ENCODE measurements at regions not wholly inside any gene's neighbourhood (a gene's known extent, or its start where the extent isn't known, plus 50 kb on each side); places are given as distances from the start of the nearest gene placed in this dataset.

- no peaks in the 10 kb centered on the region for H3K27me3 ChIP-seq (ENCODE audit: control insufficient read depth, extremely low read depth, insufficient read depth, low read length)
- no peak overlapping the region for H3K27ac ChIP-seq (ENCODE audit: control insufficient read depth, insufficient read depth, low read length)
- DNase-seq (ENCODE audit: low read depth, low spot score) (no peak), FAIRE-seq (no peak)
- no peak for TF ChIP-seq EZH2 (IDR thresholded peaks at IDR 0.05; ENCODE audit: low read length)
- TF ChIP-seq CTCF (optimal IDR thresholded peaks at IDR 0.05 in 1 of 3, IDR thresholded peaks at IDR 0.05 in 1 of 3, conservative IDR thresholded peaks at IDR 0.05 in 1 of 3; ENCODE audit: extremely low read depth in 1 of 3, insufficient read depth in 2 of 3, low read length in 3 of 3): no peak
- peaks cover 16% of the 10 kb centered on the region for H3K4me1 ChIP-seq (ENCODE audit: control insufficient read depth, extremely low read depth, insufficient read depth, low read length)
- no peak overlapping the region for H3K9ac ChIP-seq (ENCODE audit: control insufficient read depth, extremely low read depth, insufficient read depth, low read length)
- no peaks in the 10 kb centered on the region for H3K36me3 ChIP-seq (ENCODE audit: control insufficient read depth in 2 of 2, extremely low read depth in 1 of 2, insufficient read depth in 2 of 2, low read length in 2 of 2)
- no peaks in the 10 kb centered on the region for H3K9me3 ChIP-seq (ENCODE audit: control insufficient read depth, low read depth, low read length)
- H3K4me2 ChIP-seq (ENCODE audit: control insufficient read depth, extremely low read depth, insufficient read depth, low read depth, low read length): no peak overlapping the region
- no peak overlapping the region for H2AFZ ChIP-seq (ENCODE audit: control insufficient read depth, low read length)
- H3K4me3 ChIP-seq (ENCODE audit: control insufficient read depth in 2 of 3, extremely low read depth in 1 of 3, insufficient read depth in 2 of 3, low read depth in 1 of 3, low read length in 3 of 3): no peak overlapping the region
- H3K79me2 ChIP-seq (ENCODE audit: control insufficient read depth, insufficient read depth, low read length): no peaks in the 10 kb centered on the region
- H3K9me1 ChIP-seq (ENCODE audit: control insufficient read depth, extremely low read depth, insufficient read depth, low read length): no peaks in the 10 kb centered on the region
- dilution Hi-C loops (cut with MboI; ENCODE audit: extremely low pct_ligation_motif_present, low sequenced_read_pairs): no loop called here
- no peaks in the 10 kb centered on the region for H4K20me1 ChIP-seq (ENCODE audit: control insufficient read depth, extremely low read depth, insufficient read depth, low read length)
Measured at GRCh38 chr2:217274578-217274977, 414.7 kb upstream of the TNP1 start.

GRCh38 chr2:217273851-217274250, 414.0 kb upstream of the TNP1 start:
- DNase-seq (ENCODE audit: low read depth, low spot score): no peak
- TF ChIP-seq EZH2 (IDR thresholded peaks at IDR 0.05; ENCODE audit: low read length) (no peak), CTCF (optimal IDR thresholded peaks at IDR 0.05 in 1 of 3, IDR thresholded peaks at IDR 0.05 in 1 of 3, conservative IDR thresholded peaks at IDR 0.05 in 1 of 3; ENCODE audit: extremely low read depth in 1 of 3, insufficient read depth in 2 of 3, low read length in 3 of 3) (no peak)
- no peak overlapping the region for H3K9ac ChIP-seq (ENCODE audit: control insufficient read depth, extremely low read depth, insufficient read depth, low read length)
- no peaks in the 10 kb centered on the region for H4K20me1 ChIP-seq (ENCODE audit: control insufficient read depth, extremely low read depth, insufficient read depth, low read length)
- H3K9me3 ChIP-seq (ENCODE audit: control insufficient read depth, low read depth, low read length): no peaks in the 10 kb centered on the region
- no peak overlapping the region for H3K4me3 ChIP-seq (ENCODE audit: control insufficient read depth in 2 of 3, extremely low read depth in 1 of 3, insufficient read depth in 2 of 3, low read depth in 1 of 3, low read length in 3 of 3)
- no peak for FAIRE-seq
- H3K79me2 ChIP-seq (ENCODE audit: control insufficient read depth, insufficient read depth, low read length): no peaks in the 10 kb centered on the region
- H3K4me1 ChIP-seq (ENCODE audit: control insufficient read depth, extremely low read depth, insufficient read depth, low read length): peaks cover 11% of the 10 kb centered on the region
- no peaks in the 10 kb centered on the region for H3K27me3 ChIP-seq (ENCODE audit: control insufficient read depth, extremely low read depth, insufficient read depth, low read length)
- H3K36me3 ChIP-seq (ENCODE audit: control insufficient read depth in 2 of 2, extremely low read depth in 1 of 2, insufficient read depth in 2 of 2, low read length in 2 of 2): no peaks in the 10 kb centered on the region
- no peak overlapping the region for H3K4me2 ChIP-seq (ENCODE audit: control insufficient read depth, extremely low read depth, insufficient read depth, low read depth, low read length)
- H2AFZ ChIP-seq (ENCODE audit: control insufficient read depth, low read length): no peak overlapping the region
- dilution Hi-C loops (cut with MboI; ENCODE audit: extremely low pct_ligation_motif_present, low sequenced_read_pairs): no loop called here
- no peaks in the 10 kb centered on the region for H3K9me1 ChIP-seq (ENCODE audit: control insufficient read depth, extremely low read depth, insufficient read depth, low read length)
- H3K27ac ChIP-seq (ENCODE audit: control insufficient read depth, insufficient read depth, low read length): no peak overlapping the region

Data from keratinocyte (primary cell).